OCI-LY7 (cell line): ENCODE measurements at regions not wholly inside any gene's neighbourhood (a gene's known extent, or its start where the extent isn't known, plus 50 kb on each side); places are given as distances from the start of the nearest gene placed in this dataset.

Experiments used
- BruUV-seq: library from RNA; stranded (reverse); fragments of 400-500 nt; replicated peaks from 2 replicates; lab custom pipeline; 2021; lab: Mats Ljungman, UMichigan
- CTCF ChIA-PET: fragments of 300-600 bp; sonication (Branson Sonifier 250); formaldehyde crosslinking; loops from one replicate; lab custom pipeline; 2022; ENCODE audit warnings: antibody characterized with exemption; ENCODE audit not compliant: unreplicated experiment; lab: Charles Lee
- POLR2A ChIA-PET: fragments of 300-600 bp; sonication (Branson Sonifier 250); formaldehyde crosslinking; loops from one replicate; lab custom pipeline; 2022; ENCODE audit warnings: antibody characterized with exemption; lab: Charles Lee
- DNase-seq: peaks from one replicate; pipeline ENCODE4 v3.0.0-alpha.2; 2015; ENCODE audit warnings: low spot score
- H2AFZ ChIP-seq: fragments of 200-600 bp; sonication (generic), shearing (Covaris generic); 2 replicates; pipeline ENCODE4 v1.6.1; 2014; ENCODE audit warnings: mild to moderate bottlenecking, antibody characterized with exemption, low read length, moderate library complexity
- H3K27ac ChIP-seq: fragments of 200-600 bp; sonication (generic); 2 replicates; pipeline ENCODE4 v1.5.1; 2014; ENCODE audit warnings: mixed run types, low read depth, mild to moderate bottlenecking, moderate library complexity, low read length, inconsistent platforms; ENCODE audit not compliant: poor library complexity, severe bottlenecking
- H3K36me3 ChIP-seq: fragments of 200-600 bp; sonication (generic); 2 replicates; pipeline ENCODE4 v1.6.1; 2014; ENCODE audit warnings: mild to moderate bottlenecking, antibody characterized with exemption, low read length, moderate library complexity, mixed read lengths; ENCODE audit not compliant: insufficient read depth
- H3K4me1 ChIP-seq: fragments of 200-600 bp; sonication (generic); 2 replicates; pipeline ENCODE4 v1.5.1; 2014; ENCODE audit warnings: mild to moderate bottlenecking, low read length; ENCODE audit not compliant: insufficient read depth, poor library complexity, severe bottlenecking
- H3K4me2 ChIP-seq: fragments of 200-600 bp; sonication (generic); 2 replicates; pipeline ENCODE4 v1.6.1; 2014; ENCODE audit warnings: mild to moderate bottlenecking, low read length
- H3K4me3 ChIP-seq: fragments of 200-600 bp; sonication (generic); 2 replicates; pipeline ENCODE4 v1.5.1; 2014; ENCODE audit warnings: mild to moderate bottlenecking, low read depth, low read length; ENCODE audit not compliant: poor library complexity, severe bottlenecking
- H3K79me2 ChIP-seq: fragments of 200-600 bp; sonication (generic); 2 replicates; pipeline ENCODE4 v1.6.1; 2016; ENCODE audit warnings: low read depth, mild to moderate bottlenecking, low read length, moderate library complexity, mixed read lengths; ENCODE audit not compliant: insufficient read depth
- H3K9me2 ChIP-seq: fragments of 200-600 bp; sonication (generic); 2 replicates; pipeline ENCODE4 v1.6.1; 2016; ENCODE audit warnings: mild to moderate bottlenecking, low read length, mixed read lengths; ENCODE audit not compliant: insufficient read depth
- H3K9me3 ChIP-seq: fragments of 200-600 bp; sonication (generic); 2 replicates; pipeline ENCODE4 v1.6.1; 2014; ENCODE audit warnings: mild to moderate bottlenecking, mixed run types, low read length, mixed read lengths
- H4K20me1 ChIP-seq: fragments of 200-600 bp; sonication (generic); 2 replicates; pipeline ENCODE4 v1.6.1; 2014; ENCODE audit warnings: mild to moderate bottlenecking, antibody characterized with exemption, low read length, moderate library complexity, mixed read lengths; ENCODE audit not compliant: insufficient read depth
- EZH2phosphoT487 ChIP-seq: fragments of 200-600 bp; sonication (generic); IDR thresholded peaks from 2 replicates; pipeline ENCODE4 v1.6.1; 2018; ENCODE audit warnings: low read depth, borderline replicate concordance, mild to moderate bottlenecking, mixed run types, antibody characterized with exemption, low read length, moderate library complexity, mixed read lengths
- intact Hi-C: fragments of 100-400 bp; cut with micrococcal nuclease; formaldehyde crosslinking; loops from one replicate; pipeline ENCODE4 v1.10.0; 2022; ENCODE audit not compliant: unreplicated experiment
- TF ChIP-seq, protein P1 (sequence below): fragments of 200-600 bp; sonication (generic); conservative IDR thresholded peaks from 2 replicates; pipeline ENCODE4 v1.5.1; 2014; ENCODE audit warnings: mild to moderate bottlenecking, antibody characterized with exemption, low read length, moderate library complexity, mixed read lengths

DNA sequence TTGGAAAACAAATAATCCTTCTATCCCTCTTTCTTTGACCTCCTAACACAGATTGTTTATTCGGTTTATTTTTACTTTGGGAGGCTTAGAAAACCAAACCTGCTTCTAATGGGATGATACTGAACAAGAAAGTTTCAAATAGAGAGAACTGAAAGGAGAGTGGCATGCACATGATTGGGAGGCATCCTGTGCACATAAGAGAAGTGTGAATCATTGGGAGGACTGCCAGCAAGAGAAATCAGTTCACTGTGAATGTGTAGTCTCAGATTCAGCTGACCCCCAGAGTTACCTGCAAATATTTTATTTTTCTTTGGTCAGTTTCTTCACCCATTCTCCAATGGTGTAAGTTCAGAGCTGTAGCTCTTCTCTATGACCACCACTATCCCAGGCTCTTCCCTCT, 1363.2 kb upstream of the ACVR2A start:
- no peaks in the 10 kb centered on the region for H4K20me1 ChIP-seq
- no peak overlapping the region for H3K27ac ChIP-seq
- POLR2A ChIA-PET, result interaction anchor here (0.6 kb wide), 1 partner anchor 45 kb away, joined by 3 read pairs; no protein-coding TSS in a partner anchor
- no peaks in the 10 kb centered on the region for H3K9me3 ChIP-seq
- no peak overlapping the region for H2AFZ ChIP-seq
- no peaks in the 10 kb centered on the region for H3K9me2 ChIP-seq
- no peaks in the 10 kb centered on the region for H3K79me2 ChIP-seq
- H3K36me3 ChIP-seq, result no peaks in the 10 kb centered on the region
- CTCF ChIA-PET, result no interaction called here
- no TSS peak for BruUV-seq
- intact Hi-C loops, result no loop called here
- DNase-seq, result no peak
- H3K4me3 ChIP-seq, result no peak overlapping the region
- H3K4me2 ChIP-seq, result no peak overlapping the region
- TF ChIP-seq, protein P1, sequence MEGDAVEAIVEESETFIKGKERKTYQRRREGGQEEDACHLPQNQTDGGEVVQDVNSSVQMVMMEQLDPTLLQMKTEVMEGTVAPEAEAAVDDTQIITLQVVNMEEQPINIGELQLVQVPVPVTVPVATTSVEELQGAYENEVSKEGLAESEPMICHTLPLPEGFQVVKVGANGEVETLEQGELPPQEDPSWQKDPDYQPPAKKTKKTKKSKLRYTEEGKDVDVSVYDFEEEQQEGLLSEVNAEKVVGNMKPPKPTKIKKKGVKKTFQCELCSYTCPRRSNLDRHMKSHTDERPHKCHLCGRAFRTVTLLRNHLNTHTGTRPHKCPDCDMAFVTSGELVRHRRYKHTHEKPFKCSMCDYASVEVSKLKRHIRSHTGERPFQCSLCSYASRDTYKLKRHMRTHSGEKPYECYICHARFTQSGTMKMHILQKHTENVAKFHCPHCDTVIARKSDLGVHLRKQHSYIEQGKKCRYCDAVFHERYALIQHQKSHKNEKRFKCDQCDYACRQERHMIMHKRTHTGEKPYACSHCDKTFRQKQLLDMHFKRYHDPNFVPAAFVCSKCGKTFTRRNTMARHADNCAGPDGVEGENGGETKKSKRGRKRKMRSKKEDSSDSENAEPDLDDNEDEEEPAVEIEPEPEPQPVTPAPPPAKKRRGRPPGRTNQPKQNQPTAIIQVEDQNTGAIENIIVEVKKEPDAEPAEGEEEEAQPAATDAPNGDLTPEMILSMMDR, result no peak
- no peak for TF ChIP-seq EZH2phosphoT487
- H3K4me1 ChIP-seq, result no peaks in the 10 kb centered on the region

DNA sequence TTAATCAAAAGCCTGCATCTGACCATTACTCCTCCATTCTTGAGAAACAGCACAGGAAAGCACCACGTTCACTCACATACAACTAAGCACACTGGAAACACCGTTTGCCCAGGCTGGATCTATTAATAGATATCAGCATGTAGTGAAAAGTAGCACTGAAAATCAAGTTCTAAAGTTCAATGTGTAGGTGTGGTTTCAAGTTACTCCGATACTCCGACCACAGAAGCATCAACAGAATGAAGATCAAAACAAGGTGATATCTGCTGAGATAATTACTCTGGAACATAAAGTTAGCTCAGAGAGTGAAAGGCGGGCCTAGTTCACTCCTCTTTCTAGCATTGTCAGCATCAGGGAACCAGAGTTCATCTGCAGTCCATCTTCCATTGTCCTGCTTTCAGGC, 1367.4 kb upstream of the ACVR2A start:
- no peak overlapping the region for H3K27ac ChIP-seq
- no peak overlapping the region for H2AFZ ChIP-seq
- CTCF ChIA-PET, result no interaction called here
- intact Hi-C loops, result no loop called here
- H3K79me2 ChIP-seq, result no peaks in the 10 kb centered on the region
- no peaks in the 10 kb centered on the region for H3K36me3 ChIP-seq
- BruUV-seq, result no TSS peak
- no peaks in the 10 kb centered on the region for H4K20me1 ChIP-seq
- no peak for DNase-seq
- no peak overlapping the region for H3K4me2 ChIP-seq
- no peaks in the 10 kb centered on the region for H3K9me2 ChIP-seq
- H3K9me3 ChIP-seq, result no peaks in the 10 kb centered on the region
- POLR2A ChIA-PET, result no interaction called here
- TF ChIP-seq EZH2phosphoT487, result no peak
- TF ChIP-seq, protein P1, result no peak
- no peaks in the 10 kb centered on the region for H3K4me1 ChIP-seq
- H3K4me3 ChIP-seq, result no peak overlapping the region

DNA sequence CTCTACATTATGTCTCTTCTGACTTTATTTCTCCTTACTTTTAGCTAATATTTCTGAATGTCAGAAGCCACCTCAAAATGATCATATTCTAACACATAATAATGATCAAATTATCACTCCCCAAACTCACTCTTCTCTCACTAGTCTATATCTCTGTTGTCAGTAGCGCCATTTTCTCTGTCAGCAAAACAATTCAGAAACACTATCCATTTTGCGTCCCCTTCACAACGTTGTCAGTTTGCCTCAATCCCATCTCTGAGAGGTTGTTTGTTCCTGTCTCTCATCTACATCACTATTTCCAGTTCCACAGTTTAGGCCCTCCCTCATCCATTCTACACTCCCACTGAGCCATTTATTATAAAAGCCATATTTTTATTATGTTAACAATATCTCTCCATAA, 1376.3 kb upstream of the ACVR2A start:
- H3K79me2 ChIP-seq, result no peaks in the 10 kb centered on the region
- H3K4me2 ChIP-seq, result no peak overlapping the region
- intact Hi-C loops, result no loop called here
- no peaks in the 10 kb centered on the region for H3K36me3 ChIP-seq
- no peak overlapping the region for H3K27ac ChIP-seq
- H3K9me3 ChIP-seq, result no peaks in the 10 kb centered on the region
- no peak for DNase-seq
- no peaks in the 10 kb centered on the region for H4K20me1 ChIP-seq
- H3K4me3 ChIP-seq, result no peak overlapping the region
- H3K9me2 ChIP-seq, result no peaks in the 10 kb centered on the region
- no TSS peak for BruUV-seq
- no peak overlapping the region for H2AFZ ChIP-seq
- POLR2A ChIA-PET, result no interaction called here
- TF ChIP-seq, protein P1, result no peak
- no peak for TF ChIP-seq EZH2phosphoT487
- CTCF ChIA-PET, result no interaction called here
- no peaks in the 10 kb centered on the region for H3K4me1 ChIP-seq
